ENCODE measurements at regions not wholly inside any gene's neighbourhood (a gene's known extent, or its start where the extent isn't known, plus 50 kb on each side); places are given as distances from the start of the nearest gene placed in this dataset.

DNA sequence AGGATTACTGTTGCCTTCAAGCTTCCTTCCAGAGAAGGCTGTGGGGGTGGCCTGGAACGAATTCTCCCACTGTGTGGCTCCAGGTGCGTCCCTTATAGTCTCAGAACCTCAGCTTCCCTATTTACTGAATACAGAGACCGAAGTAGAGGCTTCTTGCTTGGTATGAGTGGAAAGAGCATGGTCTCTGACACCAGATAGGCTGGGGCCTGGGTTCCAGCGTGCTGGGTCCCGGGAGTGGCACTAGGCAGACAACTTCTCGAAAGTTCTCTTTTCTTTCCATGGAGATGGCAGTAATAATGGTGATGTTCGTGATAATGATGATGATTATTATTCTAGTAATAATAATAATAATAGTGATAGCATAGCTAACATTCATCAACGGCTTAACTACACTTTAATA, 161.7 kb downstream of the PTPRU start:
- Histone ChIP-seq H3K36me3 (no peaks in the 10 kb centered on the region), H3K27ac (no peak overlapping the region), H3K4me3 (no peak overlapping the region), H3K27me3 (no peaks in the 10 kb centered on the region), H3K4me1 (peaks cover 0 to 4% (median 0%) of the 10 kb centered on the region in 4 donors), H3K9me3 (peaks cover 0 to 8% (median 1%) of the 10 kb centered on the region in 4 donors)
- ATAC-seq (ENCODE audit: low FRiP score in 2 of 2): no peak
- DNase-seq: no peak
- 85 to 88% methylated on average over 8 of the region's 8 CpGs for WGBS, 2 donors
- TF ChIP-seq POLR2AphosphoS5 (IDR thresholded peaks at IDR 0.05) (no peak), POLR2A (IDR thresholded peaks at IDR 0.05) (no peak), EP300 (IDR thresholded peaks at IDR 0.05) (no peak)
- TF ChIP-seq, protein P1, sequence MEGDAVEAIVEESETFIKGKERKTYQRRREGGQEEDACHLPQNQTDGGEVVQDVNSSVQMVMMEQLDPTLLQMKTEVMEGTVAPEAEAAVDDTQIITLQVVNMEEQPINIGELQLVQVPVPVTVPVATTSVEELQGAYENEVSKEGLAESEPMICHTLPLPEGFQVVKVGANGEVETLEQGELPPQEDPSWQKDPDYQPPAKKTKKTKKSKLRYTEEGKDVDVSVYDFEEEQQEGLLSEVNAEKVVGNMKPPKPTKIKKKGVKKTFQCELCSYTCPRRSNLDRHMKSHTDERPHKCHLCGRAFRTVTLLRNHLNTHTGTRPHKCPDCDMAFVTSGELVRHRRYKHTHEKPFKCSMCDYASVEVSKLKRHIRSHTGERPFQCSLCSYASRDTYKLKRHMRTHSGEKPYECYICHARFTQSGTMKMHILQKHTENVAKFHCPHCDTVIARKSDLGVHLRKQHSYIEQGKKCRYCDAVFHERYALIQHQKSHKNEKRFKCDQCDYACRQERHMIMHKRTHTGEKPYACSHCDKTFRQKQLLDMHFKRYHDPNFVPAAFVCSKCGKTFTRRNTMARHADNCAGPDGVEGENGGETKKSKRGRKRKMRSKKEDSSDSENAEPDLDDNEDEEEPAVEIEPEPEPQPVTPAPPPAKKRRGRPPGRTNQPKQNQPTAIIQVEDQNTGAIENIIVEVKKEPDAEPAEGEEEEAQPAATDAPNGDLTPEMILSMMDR (IDR thresholded peaks at IDR 0.05): no peak

DNA sequence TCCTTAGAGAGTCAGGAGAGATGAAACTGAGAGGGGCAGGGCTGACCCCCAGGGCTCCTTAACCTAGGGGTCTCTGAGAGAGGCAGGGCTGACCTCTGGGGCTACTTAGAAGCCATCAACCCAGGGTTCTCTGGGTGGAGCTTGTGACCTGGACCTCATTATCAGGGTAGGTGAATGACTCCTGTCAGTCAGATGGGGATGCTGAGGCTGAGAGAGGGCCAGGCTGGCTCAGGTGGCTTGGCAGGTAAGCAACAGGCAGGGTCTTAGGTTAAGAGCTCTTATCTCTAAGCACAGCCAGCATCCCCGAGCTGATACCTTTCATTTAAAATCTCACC, 160.9 kb downstream of the PTPRU start:
- no peak overlapping the region for H3K27ac ChIP-seq
- TF ChIP-seq POLR2A (IDR thresholded peaks at IDR 0.05): no peak
- TF ChIP-seq, protein P1 (IDR thresholded peaks at IDR 0.05): no peak
- TF ChIP-seq POLR2AphosphoS5 (IDR thresholded peaks at IDR 0.05): no peak
- TF ChIP-seq EP300 (IDR thresholded peaks at IDR 0.05): no peak
- DNase-seq (no peak), ATAC-seq (ENCODE audit: low FRiP score in 2 of 2) (no peak)
- H3K27me3 ChIP-seq: no peaks in the 10 kb centered on the region
- H3K4me1 ChIP-seq: peaks cover 0 to 4% (median 0%) of the 10 kb centered on the region in 4 donors
- H3K36me3 ChIP-seq: no peaks in the 10 kb centered on the region
- H3K4me3 ChIP-seq: no peak overlapping the region
- 43 to 50% methylated on average over 1 of the region's 1 CpG for WGBS, 2 donors
- H3K9me3 ChIP-seq: peaks cover 0 to 8% (median 1%) of the 10 kb centered on the region in 4 donors

DNA sequence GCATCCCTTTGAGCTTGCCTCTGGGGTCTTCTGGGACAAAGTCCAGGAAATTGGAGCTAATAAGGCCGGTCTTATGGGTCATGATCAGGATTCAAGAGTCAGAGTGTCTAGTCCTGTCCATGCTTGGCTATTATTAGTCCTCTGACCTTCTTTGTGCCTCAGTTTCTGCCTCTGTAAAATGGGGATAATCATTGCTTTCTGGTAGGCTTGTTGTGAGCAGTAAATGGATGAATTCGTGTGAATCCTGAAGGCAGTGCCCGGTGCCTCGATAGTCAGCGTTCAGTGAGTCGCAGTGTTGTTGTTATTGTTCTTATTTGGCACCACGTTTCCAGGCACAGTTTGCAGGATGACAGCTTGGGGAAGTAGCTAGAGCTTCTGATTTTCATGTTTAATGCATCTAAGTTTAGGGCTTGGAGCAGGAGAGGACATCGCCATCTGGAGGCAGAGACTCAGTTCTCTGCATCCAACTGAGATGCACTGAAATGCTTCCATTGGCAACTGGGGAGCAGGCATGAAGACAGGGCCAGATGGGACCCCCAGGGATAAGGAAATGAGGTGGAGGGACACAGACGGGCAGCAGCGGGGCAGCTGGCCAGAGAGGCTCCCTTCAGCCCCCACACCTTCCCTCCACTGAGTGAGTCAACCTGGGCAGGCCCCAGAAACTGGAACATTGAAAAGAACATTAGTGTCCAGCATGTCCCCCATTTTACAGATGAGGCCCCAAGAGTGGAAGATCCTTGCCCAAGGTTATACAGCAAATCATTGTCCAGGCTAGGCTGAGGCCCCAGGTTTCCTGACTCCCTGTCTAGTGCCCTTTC, 160.3 kb downstream of the PTPRU start:
- ATAC-seq (ENCODE audit: low FRiP score in 2 of 2) (no peak), DNase-seq (no peak)
- no peaks in the 10 kb centered on the region for H3K27me3 ChIP-seq
- H3K4me1 ChIP-seq: peaks cover 0 to 4% (median 0%) of the 10 kb centered on the region in 4 donors
- TF ChIP-seq POLR2AphosphoS5 (IDR thresholded peaks at IDR 0.05): no peak
- TF ChIP-seq EP300 (IDR thresholded peaks at IDR 0.05): no peak
- TF ChIP-seq, protein P1 (IDR thresholded peaks at IDR 0.05): no peak
- TF ChIP-seq POLR2A (IDR thresholded peaks at IDR 0.05): no peak
- no peaks in the 10 kb centered on the region for H3K36me3 ChIP-seq
- WGBS, 2 donors: 69 to 73% methylated on average over 10 of the region's 10 CpGs
- H3K27ac ChIP-seq: no peak overlapping the region
- H3K9me3 ChIP-seq: peaks cover 0 to 8% (median 1%) of the 10 kb centered on the region in 4 donors
- H3K4me3 ChIP-seq: no peak overlapping the region

DNA sequence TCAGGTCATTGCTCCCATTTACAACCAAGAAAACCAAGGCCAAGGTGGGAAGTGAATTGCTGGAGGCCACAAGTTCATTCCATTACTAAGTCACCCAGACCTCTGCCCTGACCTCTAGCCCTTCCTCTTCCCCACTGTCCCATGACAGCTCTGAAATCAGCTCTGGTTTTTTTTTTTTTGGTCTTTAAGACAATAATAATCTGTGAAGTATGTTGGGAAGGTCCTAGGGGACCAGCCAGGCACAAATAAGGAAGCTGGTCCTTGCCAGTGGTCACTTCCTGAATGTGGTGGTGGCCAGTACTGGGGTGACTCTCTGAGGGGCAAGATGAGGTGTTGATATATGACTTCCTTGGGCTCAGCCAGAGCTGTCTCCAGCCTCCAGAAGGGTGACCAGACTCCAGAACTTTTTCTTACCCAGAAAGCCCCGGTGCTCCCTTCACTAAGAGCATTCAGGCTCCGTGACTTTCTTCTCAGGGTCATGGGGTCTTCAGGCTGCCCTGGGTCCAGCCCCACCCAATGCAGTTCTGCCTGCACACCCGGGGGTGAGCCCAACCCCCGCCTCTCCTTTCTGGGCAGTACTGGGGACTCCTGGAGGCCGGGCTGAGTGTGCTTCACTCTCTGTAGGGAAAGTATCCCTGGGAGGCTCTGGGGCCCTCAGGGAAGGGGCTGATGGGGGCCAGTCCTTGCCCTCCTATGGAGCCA, 159.6 kb downstream of the PTPRU start:
- ATAC-seq (ENCODE audit: low FRiP score in 2 of 2) (no peak), DNase-seq (no peak)
- WGBS, 2 donors: 53 to 67% methylated on average over 5 of the region's 5 CpGs
- peaks cover 0 to 4% (median 0%) of the 10 kb centered on the region in 4 donors for H3K4me1 ChIP-seq
- H3K9me3 ChIP-seq: peaks cover 0 to 8% (median 1%) of the 10 kb centered on the region in 4 donors
- H3K36me3 ChIP-seq: no peaks in the 10 kb centered on the region
- H3K4me3 ChIP-seq: no peak overlapping the region
- TF ChIP-seq EP300 (IDR thresholded peaks at IDR 0.05): no peak
- TF ChIP-seq, protein P1 (IDR thresholded peaks at IDR 0.05): no peak
- TF ChIP-seq POLR2A (IDR thresholded peaks at IDR 0.05): no peak
- no peak for TF ChIP-seq POLR2AphosphoS5 (IDR thresholded peaks at IDR 0.05)
- H3K27ac ChIP-seq: no peak overlapping the region
- H3K27me3 ChIP-seq: no peaks in the 10 kb centered on the region

Data from upper lobe of left lung (tissue), 6 donors.